ENCODE measurements at regions not wholly inside any gene's neighbourhood (a gene's known extent, or its start where the extent isn't known, plus 50 kb on each side); places are given as distances from the start of the nearest gene placed in this dataset.

DNA sequence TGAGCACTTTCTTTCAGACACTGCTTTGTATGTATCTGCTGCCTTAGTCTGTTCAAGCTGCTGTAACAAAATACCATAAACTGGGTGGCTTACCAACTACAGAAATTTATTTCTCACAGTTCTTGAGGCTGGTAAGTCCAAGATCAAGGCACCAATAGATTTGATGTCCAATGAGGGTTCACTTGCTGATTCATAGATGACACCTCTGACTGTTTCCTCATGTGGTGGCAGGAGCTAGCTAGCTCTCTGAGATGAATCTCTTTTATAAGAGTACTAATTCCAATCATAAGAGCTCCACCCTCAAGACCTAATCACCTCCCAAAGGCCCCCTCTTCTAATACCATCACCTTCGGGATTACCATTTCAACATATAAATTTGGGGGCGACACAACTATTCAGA lies 76.6 kb upstream of the ADO start:
- TF ChIP-seq, protein P1, sequence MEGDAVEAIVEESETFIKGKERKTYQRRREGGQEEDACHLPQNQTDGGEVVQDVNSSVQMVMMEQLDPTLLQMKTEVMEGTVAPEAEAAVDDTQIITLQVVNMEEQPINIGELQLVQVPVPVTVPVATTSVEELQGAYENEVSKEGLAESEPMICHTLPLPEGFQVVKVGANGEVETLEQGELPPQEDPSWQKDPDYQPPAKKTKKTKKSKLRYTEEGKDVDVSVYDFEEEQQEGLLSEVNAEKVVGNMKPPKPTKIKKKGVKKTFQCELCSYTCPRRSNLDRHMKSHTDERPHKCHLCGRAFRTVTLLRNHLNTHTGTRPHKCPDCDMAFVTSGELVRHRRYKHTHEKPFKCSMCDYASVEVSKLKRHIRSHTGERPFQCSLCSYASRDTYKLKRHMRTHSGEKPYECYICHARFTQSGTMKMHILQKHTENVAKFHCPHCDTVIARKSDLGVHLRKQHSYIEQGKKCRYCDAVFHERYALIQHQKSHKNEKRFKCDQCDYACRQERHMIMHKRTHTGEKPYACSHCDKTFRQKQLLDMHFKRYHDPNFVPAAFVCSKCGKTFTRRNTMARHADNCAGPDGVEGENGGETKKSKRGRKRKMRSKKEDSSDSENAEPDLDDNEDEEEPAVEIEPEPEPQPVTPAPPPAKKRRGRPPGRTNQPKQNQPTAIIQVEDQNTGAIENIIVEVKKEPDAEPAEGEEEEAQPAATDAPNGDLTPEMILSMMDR (conservative IDR thresholded peaks at IDR 0.05; ENCODE audit: low read depth in 2 of 2): no peak
- TF ChIP-seq, protein P2, sequence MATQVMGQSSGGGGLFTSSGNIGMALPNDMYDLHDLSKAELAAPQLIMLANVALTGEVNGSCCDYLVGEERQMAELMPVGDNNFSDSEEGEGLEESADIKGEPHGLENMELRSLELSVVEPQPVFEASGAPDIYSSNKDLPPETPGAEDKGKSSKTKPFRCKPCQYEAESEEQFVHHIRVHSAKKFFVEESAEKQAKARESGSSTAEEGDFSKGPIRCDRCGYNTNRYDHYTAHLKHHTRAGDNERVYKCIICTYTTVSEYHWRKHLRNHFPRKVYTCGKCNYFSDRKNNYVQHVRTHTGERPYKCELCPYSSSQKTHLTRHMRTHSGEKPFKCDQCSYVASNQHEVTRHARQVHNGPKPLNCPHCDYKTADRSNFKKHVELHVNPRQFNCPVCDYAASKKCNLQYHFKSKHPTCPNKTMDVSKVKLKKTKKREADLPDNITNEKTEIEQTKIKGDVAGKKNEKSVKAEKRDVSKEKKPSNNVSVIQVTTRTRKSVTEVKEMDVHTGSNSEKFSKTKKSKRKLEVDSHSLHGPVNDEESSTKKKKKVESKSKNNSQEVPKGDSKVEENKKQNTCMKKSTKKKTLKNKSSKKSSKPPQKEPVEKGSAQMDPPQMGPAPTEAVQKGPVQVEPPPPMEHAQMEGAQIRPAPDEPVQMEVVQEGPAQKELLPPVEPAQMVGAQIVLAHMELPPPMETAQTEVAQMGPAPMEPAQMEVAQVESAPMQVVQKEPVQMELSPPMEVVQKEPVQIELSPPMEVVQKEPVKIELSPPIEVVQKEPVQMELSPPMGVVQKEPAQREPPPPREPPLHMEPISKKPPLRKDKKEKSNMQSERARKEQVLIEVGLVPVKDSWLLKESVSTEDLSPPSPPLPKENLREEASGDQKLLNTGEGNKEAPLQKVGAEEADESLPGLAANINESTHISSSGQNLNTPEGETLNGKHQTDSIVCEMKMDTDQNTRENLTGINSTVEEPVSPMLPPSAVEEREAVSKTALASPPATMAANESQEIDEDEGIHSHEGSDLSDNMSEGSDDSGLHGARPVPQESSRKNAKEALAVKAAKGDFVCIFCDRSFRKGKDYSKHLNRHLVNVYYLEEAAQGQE (IDR thresholded peaks at IDR 0.05; ENCODE audit: unreplicated experiment): no peak
- TF ChIP-seq EZH2 (IDR thresholded peaks at IDR 0.05; ENCODE audit: low read depth, unreplicated experiment): no peak
- no peak for TF ChIP-seq POLR2AphosphoS5 (IDR thresholded peaks at IDR 0.05; ENCODE audit: low read depth)
- no peak for TF ChIP-seq ZNF114 (CRISPR knock-in tag; IDR thresholded peaks at IDR 0.05)
- no peak for TF ChIP-seq ZNF331 (CRISPR knock-in tag; IDR thresholded peaks at IDR 0.05; ENCODE audit: low read depth)
